Esophagus muscularis mucosa (tissue), 4 donors: ENCODE measurements at regions not wholly inside any gene's neighbourhood (a gene's known extent, or its start where the extent isn't known, plus 50 kb on each side); places are given as distances from the start of the nearest gene placed in this dataset.

Experiments
- CTCF ChIP-seq, 3 experiments: fragments of 200-600 bp in 2 of 3; fragments of 450-650 bp in 1 of 3; sonication (generic) in 2 of 3; IDR thresholded peaks; one replicate each; pipeline ENCODE4 v1.5.1; 2017 to 2019; ENCODE audit warnings: antibody characterized with exemption in 3 of 3, mild to moderate bottlenecking in 2 of 3, moderate library complexity in 1 of 3
- EP300 ChIP-seq: sonication (generic); formaldehyde crosslinking; IDR thresholded peaks from one replicate; pipeline ENCODE4 v1.6.1; 2017; ENCODE audit warnings: antibody characterized with exemption
- POLR2A ChIP-seq: fragments of 450-650 bp; IDR thresholded peaks from one replicate; pipeline ENCODE4 v1.6.1; 2017; ENCODE audit warnings: antibody characterized with exemption, moderate library complexity, mild to moderate bottlenecking, low read depth
- POLR2AphosphoS5 ChIP-seq, 2 donors: sonication (generic); formaldehyde crosslinking; IDR thresholded peaks; one replicate each; pipeline ENCODE4 v1.6.1; 2017; ENCODE audit warnings: antibody characterized with exemption in 2 of 2

DNA sequence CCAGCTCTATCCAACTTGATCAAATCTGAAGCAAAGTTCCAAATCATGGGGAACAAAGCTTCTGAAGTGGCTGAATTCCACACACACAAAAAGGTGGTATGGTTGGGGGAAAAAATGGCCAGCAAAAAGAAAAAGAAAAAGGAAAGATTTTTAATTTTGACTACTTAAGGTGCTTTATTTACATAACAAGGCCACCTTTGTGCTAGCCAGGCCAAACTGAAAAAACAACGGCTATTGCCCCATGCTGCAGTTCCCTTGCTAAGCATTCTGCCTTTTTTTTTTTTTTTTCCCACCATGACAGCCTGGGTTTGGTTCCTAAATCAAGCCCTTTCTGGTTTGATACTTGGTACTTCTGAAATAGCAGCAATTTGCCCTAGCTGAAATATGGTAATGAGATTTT is 66.5 kb upstream of the DAZL start:
- TF ChIP-seq CTCF (IDR thresholded peaks at IDR 0.05) (no peak), POLR2A (no peak), EP300 (no peak), POLR2AphosphoS5 (IDR thresholded peaks at IDR 0.05) (no peak)
